Activated B cell treated with CpG ODN at 0.5 μM for 24 hours (primary cell): ENCODE measurements at regions not wholly inside any gene's neighbourhood (a gene's known extent, or its start where the extent isn't known, plus 50 kb on each side); places are given as distances from the start of the nearest gene placed in this dataset.

Experiments used
- ATAC-seq: fragments of 200-7000 bp; cut with Tn5 transposase; one replicate; pipeline ENCODE4 v1.10.0; 2021; ENCODE audit warnings: low read depth, mild to moderate bottlenecking, moderate library complexity
- CTCF ChIA-PET: fragments of 350-600 bp; sonication (Branson Sonifier 250); formaldehyde crosslinking; loops from one replicate; lab custom pipeline; 2021; ENCODE audit warnings: antibody characterized with exemption; lab: Charles Lee
- POLR2A ChIA-PET: fragments of 350-600 bp; sonication (Branson Sonifier 250); formaldehyde crosslinking; loops from one replicate; lab custom pipeline; 2021; ENCODE audit warnings: antibody characterized with exemption; lab: Charles Lee
- DNase-seq: peaks from one replicate; pipeline ENCODE4 v3.0.0; 2022
- H3K27ac Mint-ChIP-seq: one replicate; pipeline ENCODE4 v1.8.0; 2020; ENCODE audit warnings: mixed read lengths
- H3K27me3 Mint-ChIP-seq: one replicate; pipeline ENCODE4 v1.8.0; 2021; ENCODE audit warnings: mixed read lengths
- H3K36me3 Mint-ChIP-seq: one replicate; pipeline ENCODE4 v1.8.0; 2021; ENCODE audit warnings: low read depth, mixed read lengths
- H3K4me1 Mint-ChIP-seq: one replicate; pipeline ENCODE4 v1.8.0; 2021; ENCODE audit warnings: mixed read lengths
- H3K4me3 Mint-ChIP-seq: one replicate; pipeline ENCODE4 v1.8.0; 2020; ENCODE audit warnings: mild to moderate bottlenecking, mixed read lengths
- H3K9me3 Mint-ChIP-seq: one replicate; pipeline ENCODE4 v1.8.0; 2020; ENCODE audit warnings: mixed read lengths
- CTCF ChIP-seq: fragments of 200-600 bp; IDR thresholded peaks from one replicate; pipeline ENCODE4 v1.8.0; 2022; ENCODE audit warnings: antibody characterized with exemption, mild to moderate bottlenecking
- intact Hi-C: fragments of 100-400 bp; cut with micrococcal nuclease; formaldehyde crosslinking; loops from one replicate; pipeline ENCODE4 v1.15.1; 2024

GRCh38 chr11:90594658-90595057, 371.8 kb upstream of the CHORDC1 start:
- no peaks in the 10 kb centered on the region for H3K4me1 Mint-ChIP-seq
- no peaks in the 10 kb centered on the region for H3K36me3 Mint-ChIP-seq
- no peak overlapping the region for H3K27ac Mint-ChIP-seq
- intact Hi-C loops: no loop called here
- no peak for DNase-seq
- POLR2A ChIA-PET: no interaction called here
- no peaks in the 10 kb centered on the region for H3K27me3 Mint-ChIP-seq
- H3K9me3 Mint-ChIP-seq: peaks cover 6% of the 10 kb centered on the region
- no peak for TF ChIP-seq CTCF
- no peak for ATAC-seq
- no peak overlapping the region for H3K4me3 Mint-ChIP-seq
- CTCF ChIA-PET: no interaction called here

DNA sequence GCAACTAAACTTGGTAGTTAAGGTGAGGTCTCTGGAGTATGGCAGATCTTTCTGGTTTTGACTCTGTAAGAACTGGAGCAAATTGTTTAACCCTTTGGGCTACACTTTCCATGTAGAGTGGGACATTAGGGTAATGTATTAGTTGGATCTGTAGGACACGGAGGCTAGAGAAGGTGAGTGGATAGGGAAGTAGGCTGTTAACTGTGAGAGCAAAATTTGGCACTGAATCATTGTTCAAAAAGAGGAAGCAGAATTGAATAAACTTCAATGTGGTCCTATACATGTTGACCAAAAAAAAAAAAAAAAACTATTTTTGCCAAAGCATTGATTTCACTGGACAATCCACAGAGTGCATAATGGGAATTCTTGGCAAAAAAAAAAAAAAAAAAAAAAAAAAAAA, 370.2 kb upstream of the CHORDC1 start:
- H3K27me3 Mint-ChIP-seq: no peaks in the 10 kb centered on the region
- TF ChIP-seq CTCF: no peak

GRCh38 chr11:90590286-90590685, 367.4 kb upstream of the CHORDC1 start:
- POLR2A ChIA-PET: no interaction called here

More for the DNA sequence above, 370.2 kb upstream of the CHORDC1 start:
- Mint-ChIP-seq H3K36me3 (no peaks in the 10 kb centered on the region), H3K4me1 (no peaks in the 10 kb centered on the region), H3K4me3 (no peak overlapping the region), H3K27ac (no peak overlapping the region), H3K9me3 (peaks cover 6% of the 10 kb centered on the region)
- ChIA-PET CTCF (no interaction called here), POLR2A (no interaction called here)
- ATAC-seq (no peak), DNase-seq (no peak)
- intact Hi-C loops: no loop called here

DNA sequence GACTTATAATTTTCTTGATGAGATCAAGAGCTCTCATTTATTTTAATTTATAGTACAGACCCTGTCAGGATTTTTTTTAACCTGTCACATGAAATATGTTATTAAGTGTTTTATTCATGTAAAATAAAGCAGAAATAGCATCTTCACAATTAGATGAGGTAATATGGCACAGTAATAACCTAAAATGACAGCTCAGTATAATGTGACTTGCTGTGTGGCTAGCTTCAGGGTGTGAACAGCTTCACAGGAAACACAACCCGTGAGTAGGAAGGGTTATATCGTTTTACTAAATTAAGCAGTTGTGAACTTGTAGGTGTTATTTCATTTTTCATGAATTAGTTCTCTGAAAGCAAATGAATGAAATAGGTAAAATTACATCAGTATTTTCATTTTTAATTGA, 366.9 kb upstream of the CHORDC1 start:
- ATAC-seq (no peak), DNase-seq (no peak)
- no peak for TF ChIP-seq CTCF
- ChIA-PET POLR2A (no interaction called here), CTCF (no interaction called here)
- Mint-ChIP-seq H3K27ac (no peak overlapping the region), H3K27me3 (no peaks in the 10 kb centered on the region), H3K36me3 (no peaks in the 10 kb centered on the region), H3K4me3 (no peak overlapping the region), H3K9me3 (peaks cover 2% of the 10 kb centered on the region), H3K4me1 (no peaks in the 10 kb centered on the region)
- intact Hi-C loops: no loop called here

More at GRCh38 chr11:90590286-90590685, 367.4 kb upstream of the CHORDC1 start:
- intact Hi-C loops: no loop called here
- Mint-ChIP-seq H3K4me3 (no peak overlapping the region), H3K27me3 (no peaks in the 10 kb centered on the region), H3K9me3 (peaks cover 4% of the 10 kb centered on the region), H3K27ac (no peak overlapping the region), H3K4me1 (no peaks in the 10 kb centered on the region), H3K36me3 (no peaks in the 10 kb centered on the region)
- DNase-seq (no peak), ATAC-seq (no peak)
- CTCF ChIA-PET: no interaction called here
- no peak for TF ChIP-seq CTCF

DNA sequence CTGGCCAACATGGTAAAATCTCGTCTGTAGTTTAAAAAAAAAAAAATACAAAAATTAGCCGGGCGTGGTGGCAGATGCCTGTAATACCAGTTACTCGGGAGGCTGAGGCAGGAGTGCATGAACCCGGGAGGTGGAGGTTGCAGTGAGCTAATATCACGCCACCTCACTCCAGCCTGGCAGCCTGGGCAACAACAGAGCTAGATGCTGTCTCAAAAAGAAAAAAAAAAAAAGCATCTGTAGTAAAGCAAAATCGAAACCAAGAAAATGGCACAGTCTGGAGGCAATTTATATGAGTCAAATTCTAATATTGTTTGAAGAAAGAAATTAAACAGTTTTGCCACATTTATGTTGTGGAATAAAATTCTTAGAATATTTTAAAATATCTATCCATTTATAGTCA, 365.0 kb upstream of the CHORDC1 start:
- no peak overlapping the region for H3K4me3 Mint-ChIP-seq
- intact Hi-C loops: no loop called here
- H3K4me1 Mint-ChIP-seq: no peaks in the 10 kb centered on the region
- no peaks in the 10 kb centered on the region for H3K36me3 Mint-ChIP-seq
- no peaks in the 10 kb centered on the region for H3K27me3 Mint-ChIP-seq
- no peak overlapping the region for H3K27ac Mint-ChIP-seq
- no peak for DNase-seq
- ChIA-PET CTCF (no interaction called here), POLR2A (no interaction called here)
- ATAC-seq: no peak
- no peak for TF ChIP-seq CTCF
- no peaks in the 10 kb centered on the region for H3K9me3 Mint-ChIP-seq
